H1 (cell line): ENCODE measurements at regions not wholly inside any gene's neighbourhood (a gene's known extent, or its start where the extent isn't known, plus 50 kb on each side); places are given as distances from the start of the nearest gene placed in this dataset.

Experiments
- CTCF ChIA-PET: fragments of 300-600 bp; sonication (Branson Sonifier 250); formaldehyde crosslinking; loops from one replicate; lab custom pipeline; 2021; ENCODE audit not compliant: partially characterized antibody; lab: Charles Lee
- POLR2A ChIA-PET: fragments of 300-600 bp; sonication (Branson Sonifier 250); formaldehyde crosslinking; loops from one replicate; lab custom pipeline; 2021; ENCODE audit warnings: inconsistent platforms; ENCODE audit not compliant: partially characterized antibody; lab: Charles Lee
- DNase-seq, 2 experiments: peaks; one replicate each; pipeline versions ENCODE4 v3.0.0 to v3.0.0-alpha.2; 2010 to 2022; ENCODE audit warnings: low spot score in 2 of 2, low read depth in 1 of 2, mixed read lengths in 1 of 2
- FAIRE-seq: peaks from 2 replicates; lab custom pipeline; 2011; peaks lifted over from hg19 to GRCh38; lab: Jason Lieb, UNC
- H2AFZ ChIP-seq: 2 replicates; pipeline ENCODE4 v1.8.1; 2012; ENCODE audit warnings: low read length, inconsistent platforms
- H2AK5ac ChIP-seq: 2 replicates; pipeline ENCODE4 v1.6.1; 2013; ENCODE audit warnings: low read depth, low read length
- H2BK120ac ChIP-seq: replicated peaks from 2 replicates; pipeline ENCODE3; 2013; ENCODE audit warnings: low read depth, low read length, inconsistent platforms
- H2BK12ac ChIP-seq: 2 replicates; pipeline ENCODE4 v1.6.1; 2013; ENCODE audit warnings: low read depth, low read length
- H2BK15ac ChIP-seq: 2 replicates; pipeline ENCODE4 v1.6.1; 2013; ENCODE audit warnings: low read length
- H2BK20ac ChIP-seq: 2 replicates; pipeline ENCODE4 v1.6.1; 2013; ENCODE audit warnings: low read length
- H2BK5ac ChIP-seq: 2 replicates; pipeline ENCODE4 v1.6.1; 2013; ENCODE audit warnings: low read depth, low read length
- H3K14ac ChIP-seq: 2 replicates; pipeline ENCODE4 v1.6.1; 2013; ENCODE audit warnings: inconsistent platforms; ENCODE audit not compliant: insufficient read length
- H3K18ac ChIP-seq: 2 replicates; pipeline ENCODE4 v1.6.1; 2013; ENCODE audit warnings: low read length; ENCODE audit errors: extremely low read depth
- H3K23ac ChIP-seq: 2 replicates; pipeline ENCODE4 v1.6.1; 2013; ENCODE audit warnings: inconsistent platforms; ENCODE audit not compliant: insufficient read length
- H3K23me2 ChIP-seq: 2 replicates; pipeline ENCODE4 v1.6.1; 2013; ENCODE audit warnings: low read depth, low read length
- H3K27ac ChIP-seq: 2 replicates; pipeline ENCODE4 v1.6.1; 2011; ENCODE audit warnings: low read depth, low read length, inconsistent platforms
- H3K27me3 ChIP-seq, 4 experiments: replicated peaks in 1 of 4; 1 replicate in 1 of 4; 2 replicates in 3 of 4; pipeline versions ENCODE4 v1.6.1 to v1.8.1; 2011 to 2013; ENCODE audit warnings: low read length in 3 of 4, mild to moderate bottlenecking in 3 of 4, inconsistent platforms in 2 of 4, mixed read lengths in 2 of 4, moderate library complexity in 1 of 4; ENCODE audit not compliant: control insufficient read depth in 3 of 4, insufficient read depth in 3 of 4; ENCODE audit errors: extremely low read depth in 1 of 4
- H3K36me3 ChIP-seq, 4 experiments: 2 replicates each; pipeline versions ENCODE4 v1.6.1 to v1.8.1; 2011 to 2013; ENCODE audit warnings: mild to moderate bottlenecking in 4 of 4, low read length in 3 of 4, moderate library complexity in 2 of 4, control low read depth in 1 of 4, inconsistent platforms in 1 of 4; ENCODE audit not compliant: insufficient read depth in 4 of 4, control insufficient read depth in 2 of 4
- H3K4ac ChIP-seq: replicated peaks from 2 replicates; pipeline ENCODE3; 2013; ENCODE audit warnings: low read length, low read depth, mixed read lengths, inconsistent platforms; ENCODE audit not compliant: insufficient read length
- H3K4me1 ChIP-seq, 4 experiments: replicated peaks in 1 of 4; 1 replicate in 1 of 4; 2 replicates in 3 of 4; pipeline versions ENCODE4 v1.6.1 to v1.8.1; 2011 to 2013; ENCODE audit warnings: low read length in 3 of 4, inconsistent platforms in 2 of 4, mixed read lengths in 1 of 4; ENCODE audit not compliant: insufficient read depth in 4 of 4, control insufficient read depth in 3 of 4
- H3K4me2 ChIP-seq, 2 experiments: 2 replicates each; pipeline versions ENCODE4 v1.6.1 to v1.8.1; 2011 to 2013; ENCODE audit warnings: low read depth in 2 of 2, low read length in 2 of 2, control low read depth in 1 of 2, inconsistent platforms in 1 of 2, mild to moderate bottlenecking in 1 of 2; ENCODE audit not compliant: insufficient read depth in 1 of 2
- H3K4me3 ChIP-seq, 4 experiments: fragments of 200-600, 300-600 bp in 1 of 4; sonication (generic), shearing (Covaris generic), sonication (Bioruptor Twin) in 1 of 4; 2 replicates each; pipeline versions ENCODE4 v1.5.1 to v1.8.1; 2011 to 2016; ENCODE audit warnings: low read length in 4 of 4, low read depth in 3 of 4, control low read depth in 2 of 4, inconsistent platforms in 2 of 4, mild to moderate bottlenecking in 2 of 4, mixed read lengths in 1 of 4, moderate library complexity in 1 of 4; ENCODE audit not compliant: insufficient read depth in 2 of 4; ENCODE audit errors: extremely low read depth in 1 of 4
- H3K56ac ChIP-seq: replicated peaks from 2 replicates; pipeline ENCODE3; 2013; ENCODE audit warnings: low read depth, mild to moderate bottlenecking, mixed read lengths, low read length, inconsistent platforms; ENCODE audit not compliant: insufficient read length
- H3K79me1 ChIP-seq: 2 replicates; pipeline ENCODE4 v1.6.1; 2013; ENCODE audit warnings: low read depth, low read length, control low read depth
- H3K79me2 ChIP-seq, 2 experiments: 2 replicates each; pipeline versions ENCODE4 v1.6.1 to v1.8.1; 2012 to 2013; ENCODE audit warnings: low read length in 2 of 2, mild to moderate bottlenecking in 2 of 2, inconsistent platforms in 1 of 2; ENCODE audit not compliant: insufficient read depth in 2 of 2, control insufficient read depth in 1 of 2
- H3K9ac ChIP-seq, 4 experiments: replicated peaks in 1 of 4; 1 replicate in 1 of 4; 2 replicates in 3 of 4; pipeline versions ENCODE4 v1.6.1 to v1.8.1; 2011 to 2013; ENCODE audit warnings: low read depth in 3 of 4, low read length in 3 of 4, control low read depth in 2 of 4, mild to moderate bottlenecking in 2 of 4, moderate library complexity in 2 of 4, inconsistent platforms in 1 of 4; ENCODE audit errors: extremely low read depth in 1 of 4
- H3K9me3 ChIP-seq, 2 experiments: 2 replicates each; pipeline versions ENCODE4 v1.6.1 to v1.8.1; 2012 to 2013; ENCODE audit warnings: mild to moderate bottlenecking in 2 of 2, moderate library complexity in 2 of 2, control low read depth in 1 of 2, inconsistent platforms in 1 of 2, low read depth in 1 of 2, low read length in 1 of 2, mixed read lengths in 1 of 2; ENCODE audit not compliant: insufficient read depth in 2 of 2
- H4K20me1 ChIP-seq, 2 experiments: replicated peaks in 1 of 2; 2 replicates each; pipeline versions ENCODE3 to v1.8.1; 2011 to 2013; ENCODE audit warnings: inconsistent platforms in 2 of 2, low read length in 2 of 2, mild to moderate bottlenecking in 1 of 2; ENCODE audit not compliant: insufficient read depth in 2 of 2, control insufficient read depth in 1 of 2
- H4K5ac ChIP-seq: 2 replicates; pipeline ENCODE4 v1.6.1; 2013; ENCODE audit warnings: low read length, low read depth, mixed read lengths, inconsistent platforms; ENCODE audit not compliant: insufficient read length
- H4K8ac ChIP-seq: 2 replicates; pipeline ENCODE4 v1.8.0; 2013; ENCODE audit warnings: mild to moderate bottlenecking, moderate library complexity, low read length, inconsistent platforms; ENCODE audit not compliant: insufficient read depth; ENCODE audit errors: extremely low read depth
- H4K91ac ChIP-seq: replicated peaks from 2 replicates; pipeline ENCODE3; 2013; ENCODE audit warnings: low read length, mixed read lengths, inconsistent platforms; ENCODE audit not compliant: insufficient read length
- ATF3 ChIP-seq: IDR thresholded peaks from 2 replicates; pipeline ENCODE4 v1.6.1; 2011; ENCODE audit warnings: low read depth, mild to moderate bottlenecking, low read length; ENCODE audit not compliant: insufficient read depth
- BCL11A ChIP-seq, 2 experiments: IDR thresholded peaks; one replicate each; pipeline ENCODE4 v1.6.1; 2011; ENCODE audit warnings: low read depth in 2 of 2, low read length in 2 of 2, mild to moderate bottlenecking in 2 of 2
- CHD1 ChIP-seq: IDR thresholded peaks from 2 replicates; pipeline ENCODE4 v1.6.1; 2012; ENCODE audit warnings: low read depth, low read length, improper control_type of control experiment
- EGR1 ChIP-seq: IDR thresholded peaks from 2 replicates; pipeline ENCODE4 v1.6.1; 2011; ENCODE audit warnings: low read depth, low read length, borderline replicate concordance
- GABPA ChIP-seq: IDR thresholded peaks from 2 replicates; pipeline ENCODE4 v1.6.1; 2011; ENCODE audit warnings: mild to moderate bottlenecking, low read length, moderate library complexity, borderline replicate concordance; ENCODE audit not compliant: insufficient read depth
- JUN ChIP-seq: IDR thresholded peaks from 2 replicates; pipeline ENCODE4 v1.6.1; 2011; ENCODE audit warnings: low read depth, mild to moderate bottlenecking, improper control_type of control experiment, low read length
- NANOG ChIP-seq: IDR thresholded peaks from 2 replicates; pipeline ENCODE4 v1.6.1; 2011; ENCODE audit warnings: low read length, low read depth, mild to moderate bottlenecking, inconsistent platforms; ENCODE audit not compliant: insufficient read depth, poor library complexity, severe bottlenecking
- NRF1 ChIP-seq: IDR thresholded peaks from 2 replicates; pipeline ENCODE4 v1.6.1; 2011; ENCODE audit warnings: mild to moderate bottlenecking, low read depth, low read length, improper control_type of control experiment
- RAD21 ChIP-seq, 2 experiments: IDR thresholded peaks in 1 of 2; conservative IDR thresholded peaks in 1 of 2; 2 replicates each; pipeline ENCODE4 v1.6.1; 2011; ENCODE audit warnings: low read depth in 2 of 2, low read length in 2 of 2, improper control_type of control experiment in 1 of 2, inconsistent platforms in 1 of 2, mild to moderate bottlenecking in 1 of 2, moderate library complexity in 1 of 2
- RBBP5 ChIP-seq: IDR thresholded peaks from 2 replicates; pipeline ENCODE4 v1.7.1; 2012; ENCODE audit warnings: low read depth, mild to moderate bottlenecking, inconsistent platforms, low read length, moderate library complexity, borderline replicate concordance
- SIN3A ChIP-seq, 2 experiments: IDR thresholded peaks in 1 of 2; conservative IDR thresholded peaks in 1 of 2; 2 replicates each; pipeline ENCODE4 v1.6.1; 2011 to 2012; ENCODE audit warnings: low read length in 2 of 2, improper control_type of control experiment in 1 of 2, low read depth in 1 of 2, mild to moderate bottlenecking in 1 of 2
- TCF12 ChIP-seq: IDR thresholded peaks from 2 replicates; pipeline ENCODE4 v1.6.1; 2011; ENCODE audit warnings: low read depth, mild to moderate bottlenecking, low read length
- TEAD4 ChIP-seq: IDR thresholded peaks from 2 replicates; pipeline ENCODE4 v1.6.1; 2012; ENCODE audit warnings: low read depth, low read length, inconsistent platforms, mixed read lengths
- USF2 ChIP-seq: IDR thresholded peaks from 2 replicates; pipeline ENCODE4 v1.6.1; 2011; ENCODE audit warnings: low read length, improper control_type of control experiment

- no peaks in the 10 kb centered on the region for H3K23me2 ChIP-seq
- no peak for FAIRE-seq
- H3K27ac ChIP-seq, result no peak overlapping the region
- no peaks in the 10 kb centered on the region for H3K79me2 ChIP-seq
- no peak overlapping the region for H3K56ac ChIP-seq
- H2BK20ac ChIP-seq, result no peak overlapping the region
- ChIA-PET CTCF (no interaction called here), POLR2A (no interaction called here)
- H2BK12ac ChIP-seq, result no peak overlapping the region
- H2AK5ac ChIP-seq, result no peak overlapping the region
- no peak overlapping the region for H3K4me3 ChIP-seq
- H3K4ac ChIP-seq, result no peak overlapping the region
- no peaks in the 10 kb centered on the region for H3K27me3 ChIP-seq
- H3K18ac ChIP-seq, result no peak overlapping the region
- H2BK5ac ChIP-seq, result no peak overlapping the region
- H2BK15ac ChIP-seq, result no peak overlapping the region
- H4K8ac ChIP-seq, result no peak overlapping the region
- H3K23ac ChIP-seq, result no peak overlapping the region
- peaks cover 29 to 30% of the 10 kb centered on the region in 2 experiments for H3K9me3 ChIP-seq
- no peak overlapping the region for H3K4me2 ChIP-seq
- no peak overlapping the region for H3K9ac ChIP-seq
- H4K91ac ChIP-seq, result no peak overlapping the region
- H3K36me3 ChIP-seq, result peaks cover 0 to 2% (median 0%) of the 10 kb centered on the region in 4 experiments; a peak in 2 of 8 replicates
- H3K4me1 ChIP-seq, result no peaks in the 10 kb centered on the region
- H2AFZ ChIP-seq, result no peak overlapping the region
- DNase-seq, result no peak
- no peak overlapping the region for H2BK120ac ChIP-seq
- no peaks in the 10 kb centered on the region for H3K79me1 ChIP-seq
- H3K14ac ChIP-seq, result no peak overlapping the region
- no peaks in the 10 kb centered on the region for H4K20me1 ChIP-seq
- no peak overlapping the region for H4K5ac ChIP-seq
- TF ChIP-seq BCL11A (IDR thresholded peaks at IDR 0.05; ENCODE audit: low read depth in 2 of 2, low read length in 2 of 2) (no peak), GABPA (no peak), JUN (no peak), CHD1 (no peak), SIN3A (conservative IDR thresholded peaks at IDR 0.05 in 1 of 2, IDR thresholded peaks at IDR 0.05 in 1 of 2; ENCODE audit: low read depth in 1 of 2, low read length in 2 of 2) (no peak), NANOG (no peak), TEAD4 (no peak), TCF12 (no peak), RBBP5 (no peak), EGR1 (no peak), ATF3 (no peak), USF2 (no peak), NRF1 (no peak), RAD21 (IDR thresholded peaks at IDR 0.05 in 1 of 2, conservative IDR thresholded peaks at IDR 0.05 in 1 of 2; ENCODE audit: low read depth in 2 of 2, low read length in 2 of 2) (no peak)
Observed at GRCh38 chr13:40302351-40302750, 364.1 kb downstream of the FOXO1 start.
